ENCODE measurements at regions not wholly inside any gene's neighbourhood (a gene's known extent, or its start where the extent isn't known, plus 50 kb on each side); places are given as distances from the start of the nearest gene placed in this dataset.
A peak's percentile ranks its signal among the peaks of the same experiment; 100 is the strongest.

DNA sequence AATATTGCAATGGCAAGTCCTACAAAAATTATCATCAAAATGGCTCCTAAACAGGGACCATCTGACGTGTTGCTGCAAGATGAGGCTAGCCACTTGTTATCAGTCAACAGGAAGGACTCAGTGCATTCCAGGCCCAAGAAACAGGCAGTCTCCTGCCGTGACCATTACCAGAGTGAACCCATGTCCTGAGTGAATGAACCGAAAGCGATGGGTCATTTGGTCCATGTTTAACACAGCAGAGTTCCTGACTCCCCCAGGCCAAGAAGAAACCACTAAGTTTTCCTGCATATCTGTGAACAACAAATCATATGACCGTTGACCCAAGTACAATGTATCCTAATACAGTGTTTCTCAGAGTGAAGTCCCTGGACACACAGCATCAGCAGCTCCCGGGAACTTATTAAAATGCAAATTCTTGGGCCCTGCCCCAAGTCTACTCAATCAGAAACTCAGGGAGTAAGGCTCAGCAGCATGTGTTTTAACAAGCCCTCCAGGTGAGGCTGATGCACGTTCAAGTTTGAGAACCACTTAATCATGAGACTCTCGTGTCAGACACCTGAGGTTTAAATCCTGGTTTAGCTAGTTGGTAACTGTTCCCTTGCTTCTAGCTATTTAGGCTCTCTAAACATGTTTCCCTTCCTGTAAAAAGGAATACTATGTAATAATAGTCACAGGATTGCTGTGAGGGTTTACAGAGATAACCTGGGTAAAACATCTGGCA lies 429.4 kb upstream of the MAF start:
- DNase-seq: no peak

DNA sequence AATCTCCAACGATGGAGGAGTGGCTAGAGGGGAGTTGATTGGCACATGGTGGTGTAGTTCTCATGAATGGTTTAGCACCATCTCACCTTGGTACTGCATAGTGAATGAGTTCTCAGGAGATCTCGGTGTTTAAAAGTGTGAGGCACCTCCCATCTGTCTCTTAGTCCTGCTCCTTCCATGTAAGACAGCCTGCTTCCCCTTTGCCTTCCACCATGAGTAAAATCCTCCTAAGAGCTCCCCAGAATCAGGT lies 428.8 kb upstream of the MAF start:
- no peak for DNase-seq

DNA sequence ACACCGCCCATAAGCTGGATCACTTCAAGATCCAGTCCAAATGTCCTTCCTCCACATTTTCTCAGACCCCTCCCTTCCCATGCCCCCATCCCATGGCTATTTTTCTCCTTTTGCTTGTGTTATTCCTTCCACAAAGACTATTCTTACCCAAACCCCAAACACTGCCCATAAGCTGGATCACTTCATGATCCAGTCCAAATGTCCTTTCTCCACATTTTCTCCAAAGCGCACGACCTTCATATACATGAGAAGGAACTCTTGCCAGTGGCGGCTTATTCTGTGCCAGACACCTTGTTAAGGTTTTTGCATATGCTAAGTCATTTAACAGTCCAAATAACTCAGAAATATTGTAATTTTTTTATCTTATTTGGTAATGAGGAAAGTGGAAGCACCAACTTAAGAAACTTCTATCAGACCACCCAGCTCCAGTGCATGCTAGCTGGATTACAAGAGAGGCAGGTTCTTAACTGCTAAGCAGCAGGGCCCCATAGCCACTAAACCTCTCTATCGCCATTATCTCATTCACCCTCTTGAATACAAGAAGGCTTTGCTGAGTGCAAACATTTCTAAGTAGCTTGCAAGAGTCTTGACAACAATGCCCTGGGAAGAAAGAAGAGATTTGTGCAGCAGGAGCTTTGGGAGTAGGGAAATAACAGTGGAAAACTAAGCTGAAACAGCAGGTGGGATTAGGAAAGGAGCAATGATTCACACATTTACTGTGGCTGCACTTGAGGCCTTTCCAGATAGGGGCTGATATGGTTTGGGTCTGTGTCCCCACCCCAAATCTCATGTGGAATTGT lies 428.2 kb upstream of the MAF start:
- DNase-seq: no peak

DNA sequence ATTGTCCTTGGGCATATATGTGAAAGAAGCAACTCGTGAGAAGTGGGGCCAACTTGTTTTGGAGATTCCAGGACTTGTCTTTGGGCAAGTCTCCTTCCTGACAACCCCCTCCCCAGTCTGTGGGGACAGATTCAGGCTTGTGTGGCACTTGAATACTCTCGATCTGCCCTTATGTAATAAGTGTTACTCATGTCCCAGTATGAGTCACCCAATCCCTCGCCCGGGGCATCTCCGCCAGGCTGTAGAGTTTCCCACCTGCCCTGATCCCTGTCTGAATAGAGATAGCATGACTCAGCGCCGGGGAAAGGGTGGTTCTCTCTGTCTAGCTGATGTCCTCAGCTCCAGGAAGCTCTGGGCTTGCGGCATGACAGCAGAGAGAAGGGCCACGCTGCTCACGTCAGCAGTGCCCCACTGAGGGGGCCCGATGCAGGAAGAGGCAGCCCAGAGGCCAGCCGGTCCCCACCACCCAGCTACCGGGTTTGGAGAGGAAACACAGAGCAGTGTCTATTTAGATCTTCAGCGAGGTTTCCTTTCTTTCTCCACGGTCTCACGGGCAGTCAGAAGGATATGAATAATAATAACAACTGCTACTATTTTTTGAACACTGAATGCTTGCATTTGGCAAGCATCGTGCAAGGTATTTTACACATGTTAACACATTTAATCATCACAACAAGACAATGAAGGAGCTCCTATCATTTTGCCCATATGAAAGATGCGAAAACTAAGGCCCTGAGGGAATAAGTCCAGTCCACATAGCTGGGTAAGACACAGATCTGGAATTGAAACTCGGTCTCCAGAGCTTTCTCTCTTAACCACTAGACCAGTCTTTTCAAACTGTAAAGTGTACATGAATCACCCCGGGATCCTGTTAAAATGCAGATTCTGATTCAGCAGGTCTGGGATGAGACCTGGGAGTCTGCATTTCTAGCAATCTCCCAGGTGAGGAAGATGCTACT lies 426.7 kb upstream of the MAF start:
- DNase-seq: peak; percentile 37

DNA sequence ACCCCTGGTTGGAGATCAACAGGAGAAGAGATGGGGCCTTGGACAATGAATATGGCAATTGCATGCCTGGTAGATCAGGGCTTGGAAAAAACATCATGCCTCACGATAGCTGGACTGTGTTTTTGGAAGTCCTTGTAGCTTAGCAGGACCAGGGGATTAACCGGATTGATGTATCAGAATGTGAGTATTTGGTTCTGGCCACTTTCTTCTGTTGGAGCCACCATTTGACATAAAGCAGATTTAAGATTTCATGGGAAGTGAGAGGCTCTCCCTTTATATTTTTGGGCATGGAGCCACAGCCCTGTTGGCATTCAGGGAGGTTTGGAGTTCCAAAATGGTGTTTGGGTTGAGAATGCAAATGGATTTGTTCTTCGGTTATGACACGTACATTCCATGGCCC lies 424.7 kb upstream of the MAF start:
- DNase-seq: no peak

DNA sequence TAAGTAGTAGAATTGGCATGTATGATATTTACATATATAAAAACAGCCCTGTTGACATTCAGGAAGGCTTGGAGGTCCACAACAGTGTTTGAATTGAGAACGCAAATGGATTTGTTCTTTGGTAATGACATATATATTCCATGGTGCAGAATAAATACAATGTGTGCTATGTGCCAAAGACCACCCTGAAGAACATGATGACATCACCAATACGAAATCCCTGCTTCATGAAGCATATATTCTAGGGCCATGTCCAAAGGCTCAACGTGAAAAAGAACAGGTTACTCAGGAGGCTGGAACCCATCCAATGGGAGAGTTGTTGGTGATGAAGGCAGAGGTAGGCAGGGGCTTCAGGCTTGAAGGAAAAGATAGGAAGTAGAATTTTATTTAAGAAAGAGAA lies 423.9 kb upstream of the MAF start:
- no peak for DNase-seq

DNA sequence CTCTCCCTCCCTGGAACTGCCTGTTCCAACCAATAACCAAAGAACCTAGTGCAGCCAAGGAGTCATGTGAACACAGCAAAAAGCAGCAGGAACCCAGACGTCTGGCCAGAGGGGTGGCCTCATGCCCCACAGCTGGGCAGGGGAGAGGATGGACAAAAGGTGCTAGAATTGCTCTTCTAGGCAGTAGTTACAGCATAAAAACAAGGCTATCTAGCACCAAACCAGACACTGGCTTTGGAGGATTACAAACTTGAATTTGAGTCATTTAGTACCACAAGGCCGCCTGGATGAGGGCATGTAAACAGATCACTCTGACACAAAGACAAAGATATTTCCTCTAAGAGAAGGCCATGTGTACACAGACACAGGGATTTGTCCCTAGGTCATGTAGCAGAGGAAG lies 423.3 kb upstream of the MAF start:
- DNase-seq: no peak

DNA sequence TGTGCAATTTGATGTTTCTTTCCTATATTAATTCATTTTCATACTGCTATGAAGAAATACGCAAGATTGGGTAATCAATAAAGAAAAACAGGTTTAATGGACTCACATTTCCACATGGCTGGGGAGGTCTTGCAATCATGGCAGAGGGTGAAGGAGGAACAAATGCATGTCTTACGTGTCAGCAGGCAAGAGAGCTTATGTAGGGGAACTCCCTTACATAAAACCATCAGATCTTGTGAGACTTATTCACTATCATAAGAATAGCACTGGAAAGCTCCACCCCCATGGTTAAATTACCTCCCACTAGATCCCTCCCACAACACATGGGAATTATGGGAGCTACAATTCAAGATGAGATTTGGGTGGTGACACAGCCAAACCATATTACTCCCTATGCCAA lies 418.9 kb upstream of the MAF start:
- DNase-seq: no peak

DNA sequence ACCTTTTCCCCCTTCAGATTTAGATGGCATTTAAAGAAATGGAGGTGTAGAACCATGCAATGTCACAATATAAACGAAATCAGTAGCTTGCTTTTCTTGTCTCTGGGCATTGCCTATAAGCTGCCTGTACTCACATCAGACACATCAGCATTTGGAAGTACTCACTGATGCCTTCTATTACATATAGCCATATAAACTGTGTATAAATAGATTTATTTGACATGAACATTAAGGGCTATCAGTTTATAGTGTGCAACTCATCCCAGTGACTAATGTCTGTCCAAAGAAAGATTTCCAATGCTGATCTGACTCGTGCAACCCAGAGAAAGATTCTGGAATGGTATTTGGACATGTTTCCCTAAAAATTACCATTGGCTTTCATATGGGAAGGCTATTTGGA lies 417.9 kb upstream of the MAF start:
- DNase-seq: no peak

DNA sequence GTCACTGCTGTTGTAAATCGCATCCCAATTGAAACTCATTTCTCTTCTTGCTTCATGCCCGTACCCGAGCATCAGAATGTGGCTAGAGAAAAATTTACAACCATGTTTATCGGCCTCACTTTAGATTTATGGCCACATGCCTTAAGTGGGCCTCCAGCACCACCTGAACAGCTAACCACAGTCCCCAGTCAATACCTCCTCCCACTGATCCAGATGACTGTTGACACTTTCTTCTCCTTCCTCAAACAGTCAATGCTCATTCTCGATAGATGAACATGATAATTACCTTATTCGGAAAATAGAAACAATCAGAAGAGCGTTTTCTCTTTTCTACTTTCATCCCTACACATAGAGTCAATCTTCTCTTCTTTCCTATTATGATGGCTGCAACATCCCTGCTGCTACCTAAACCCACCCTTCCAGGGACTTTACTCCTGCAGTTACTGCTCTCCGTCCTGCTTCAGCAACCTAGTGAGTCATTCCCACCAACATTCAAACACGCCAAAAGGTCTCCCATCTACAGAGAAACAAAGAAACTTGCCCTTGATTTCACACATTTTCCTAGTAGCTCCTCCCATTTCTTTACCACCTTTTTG lies 416.3 kb upstream of the MAF start:
- no peak for DNase-seq

DNA sequence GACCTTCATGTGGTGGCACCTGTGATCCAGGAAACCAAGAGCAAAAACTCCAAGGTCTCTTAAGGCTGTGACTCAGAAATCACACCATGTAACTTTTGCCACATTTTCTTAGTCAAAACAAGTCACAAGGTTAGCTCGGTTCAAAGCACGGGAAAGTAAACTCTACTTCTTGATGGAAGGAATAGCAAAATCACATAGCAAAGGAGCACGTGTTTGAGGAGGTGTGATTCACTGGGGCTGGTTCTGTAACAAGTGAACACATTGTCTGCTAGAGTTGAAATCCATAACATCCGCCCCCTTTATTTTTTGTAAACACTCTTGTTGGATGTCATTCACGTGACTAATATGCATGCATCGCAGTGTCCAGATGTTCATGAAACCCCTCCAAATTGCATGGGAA lies 415.0 kb upstream of the MAF start:
- no peak for DNase-seq

DNA sequence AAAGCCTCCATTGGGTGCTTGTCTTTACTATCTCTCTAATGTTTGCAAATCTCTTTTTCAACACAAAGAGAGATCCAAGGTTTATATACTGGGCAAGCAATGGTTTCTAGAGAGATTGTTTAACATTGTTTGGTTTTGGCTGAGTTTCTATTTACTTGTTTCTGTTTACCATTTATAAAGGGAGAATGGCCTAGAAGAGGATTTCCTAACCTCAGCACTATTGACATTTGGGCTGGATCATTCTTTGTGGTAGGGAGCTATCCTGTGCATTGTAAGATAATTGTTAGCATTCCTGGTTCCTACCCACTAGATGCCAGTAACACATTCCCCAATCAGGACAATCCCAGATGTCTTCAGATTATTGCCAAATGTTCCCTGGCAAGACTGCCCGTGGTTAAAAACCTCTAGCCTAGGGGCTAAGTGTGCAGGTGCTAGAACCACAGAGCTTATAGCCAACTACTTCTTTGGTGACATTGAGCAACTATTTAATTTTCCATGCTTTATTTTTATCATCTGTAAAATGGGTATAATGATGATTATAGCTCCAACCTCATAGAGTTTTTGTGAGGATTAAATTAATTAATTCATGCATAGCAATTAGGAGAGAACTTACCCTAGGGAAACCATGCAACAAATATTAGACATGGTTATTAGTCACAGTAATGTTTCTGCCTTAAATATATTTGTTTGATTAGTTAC lies 413.9 kb upstream of the MAF start:
- DNase-seq: no peak

DNA sequence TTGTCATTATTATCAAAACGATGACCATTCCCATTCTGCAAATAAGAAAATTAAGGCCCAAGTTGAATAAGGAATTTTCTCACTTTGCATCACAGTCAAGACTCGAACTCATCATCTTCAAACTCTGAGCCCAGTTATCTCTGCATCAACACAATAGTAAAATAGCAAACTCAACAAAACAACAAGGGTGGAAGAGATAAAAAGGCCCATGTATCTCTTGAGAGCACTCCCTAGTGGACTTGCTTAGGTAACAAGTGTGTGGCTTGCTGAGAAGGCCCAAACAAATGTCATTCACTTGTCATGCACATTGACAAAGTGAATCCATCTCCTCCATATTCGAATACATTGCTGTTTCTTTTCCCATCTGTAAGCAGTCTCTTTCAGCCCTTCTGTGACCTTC lies 412.0 kb upstream of the MAF start:
- no peak for DNase-seq

DNA sequence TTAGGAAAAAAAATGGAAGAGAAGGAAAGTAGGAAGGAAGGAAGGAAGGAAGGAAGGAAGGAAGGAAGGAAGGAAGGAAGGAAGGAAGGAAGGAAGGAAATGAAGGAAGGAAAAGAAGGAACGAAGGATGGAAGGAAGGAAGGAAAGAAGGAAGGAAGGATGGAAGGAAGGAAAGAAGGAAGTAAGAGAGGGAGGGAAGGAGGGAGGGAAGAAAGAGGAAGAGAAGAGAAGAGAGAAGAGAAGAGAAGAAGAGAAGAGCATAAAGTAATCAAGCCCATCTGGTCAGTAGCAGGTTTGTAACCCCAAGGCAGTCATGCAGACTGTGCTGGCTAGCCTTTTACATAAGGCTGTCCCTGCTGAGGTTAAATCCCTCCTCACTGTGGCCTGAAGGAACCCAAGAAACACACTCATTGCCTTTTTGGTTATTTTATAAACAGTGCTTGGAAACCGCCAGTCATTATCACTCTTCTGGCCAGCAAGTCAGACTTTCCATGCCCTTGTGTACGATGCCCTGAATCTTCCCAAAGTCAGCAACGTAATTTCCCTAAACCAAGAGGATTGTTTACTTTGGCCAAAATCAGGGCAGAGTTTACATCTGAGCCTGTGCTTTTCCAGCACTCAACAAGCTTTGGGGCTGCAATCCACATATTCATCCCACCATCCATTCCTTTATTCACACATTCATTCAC lies 409.6 kb upstream of the MAF start:
- no peak for DNase-seq

DNA sequence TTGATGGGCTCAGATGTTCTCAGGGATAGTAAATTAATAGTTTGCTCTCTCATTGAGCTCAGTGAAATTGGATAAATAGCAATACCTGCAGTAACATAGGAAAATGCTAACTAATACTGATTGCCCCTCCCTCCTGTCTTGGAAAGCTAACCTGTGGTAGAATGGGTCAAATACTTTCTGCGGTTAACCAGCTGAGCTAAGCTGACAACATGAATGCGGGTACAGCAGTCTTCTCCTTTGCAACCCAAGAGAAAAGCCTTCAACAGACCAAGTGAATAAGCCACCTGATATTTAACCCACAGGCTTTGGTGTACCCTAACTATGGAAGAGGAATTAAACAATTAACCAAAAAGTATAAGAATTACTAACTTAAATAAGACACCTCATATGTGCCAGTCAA lies 408.3 kb upstream of the MAF start:
- DNase-seq: no peak

DNA sequence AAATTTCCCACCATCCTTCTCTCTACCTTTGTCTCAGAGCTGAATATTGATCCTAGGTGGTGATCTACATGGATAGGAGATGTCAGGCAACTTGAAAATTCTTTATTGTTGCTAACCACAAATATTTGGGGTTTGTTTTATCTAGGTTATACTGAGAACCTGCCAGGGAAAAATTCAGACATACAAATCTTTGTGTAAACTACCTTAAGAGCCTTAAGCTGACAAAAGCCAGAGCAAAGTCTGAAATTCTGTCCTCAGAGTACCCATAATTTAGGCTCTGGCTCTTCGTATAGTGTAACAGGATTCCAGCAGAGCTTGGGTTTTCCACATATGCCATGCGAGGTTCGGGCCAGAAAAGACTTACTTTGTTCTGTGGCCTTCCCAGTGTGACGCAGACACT lies 406.7 kb upstream of the MAF start:
- no peak for DNase-seq

DNA sequence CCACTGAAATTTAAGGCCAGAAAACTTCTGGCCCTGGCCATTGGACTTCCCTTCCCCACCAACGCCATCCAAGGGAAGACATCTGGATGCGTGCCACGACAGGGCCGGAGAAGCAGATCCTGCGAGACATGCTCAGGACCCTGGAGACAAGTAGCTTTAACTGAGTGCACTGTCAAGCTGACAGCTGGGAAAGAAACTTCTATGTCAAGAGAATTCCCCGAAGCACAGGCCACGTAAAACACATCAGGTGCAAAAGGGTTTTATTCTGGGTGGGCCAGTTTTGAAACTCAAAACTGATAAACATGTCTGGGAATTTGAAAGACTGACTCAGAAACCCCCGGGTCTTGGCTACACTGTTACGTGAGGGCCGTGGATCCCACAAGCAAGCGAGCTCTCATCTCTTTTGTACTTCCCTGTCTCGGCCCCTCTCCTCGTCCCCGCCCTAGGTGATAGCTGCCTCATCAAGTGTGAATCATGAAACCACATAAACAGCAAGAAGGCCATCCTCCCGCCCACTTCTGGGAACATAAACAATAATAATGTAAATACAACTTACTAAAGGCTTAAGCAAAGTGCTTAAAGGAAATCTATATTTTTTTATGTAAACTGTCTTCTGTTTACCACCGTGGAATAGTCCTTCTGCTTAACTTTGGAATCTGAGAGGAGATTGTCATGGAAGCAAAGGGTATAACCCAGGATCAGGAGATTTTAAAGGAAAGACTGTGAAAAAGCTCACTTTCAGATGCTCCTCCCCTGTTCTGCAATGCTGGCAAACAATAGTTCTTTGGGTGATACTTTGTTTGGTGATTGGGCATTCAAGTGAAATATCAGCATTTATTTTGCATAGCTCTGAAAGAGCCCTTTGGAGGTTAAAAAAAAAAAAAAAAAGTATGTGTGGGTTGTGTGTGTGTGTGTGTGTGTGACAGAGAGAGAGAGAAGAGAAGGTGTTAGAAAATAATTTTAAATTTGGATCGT lies 406.0 kb upstream of the MAF start:
- DNase-seq: no peak

DNA sequence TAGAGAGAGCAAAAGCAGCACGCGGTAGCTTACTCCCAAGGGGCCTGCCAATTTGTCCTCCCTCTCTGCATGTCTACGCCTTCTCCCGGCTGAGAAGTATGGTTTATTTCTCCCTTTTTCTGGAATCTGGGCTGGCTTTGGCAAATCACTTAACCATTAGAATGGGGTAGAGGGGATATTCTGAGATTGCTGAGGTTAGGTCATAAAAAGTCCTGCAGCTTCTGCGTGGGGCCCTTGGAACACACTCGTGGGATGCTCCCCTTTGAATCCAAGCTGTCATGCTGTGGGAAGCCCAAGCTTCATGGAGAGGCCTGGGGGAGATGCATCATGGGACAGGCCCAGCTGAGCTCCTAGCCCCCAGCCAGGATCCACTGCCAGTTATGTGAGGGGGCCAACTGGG lies 403.6 kb upstream of the MAF start:
- no peak for DNase-seq

DNA sequence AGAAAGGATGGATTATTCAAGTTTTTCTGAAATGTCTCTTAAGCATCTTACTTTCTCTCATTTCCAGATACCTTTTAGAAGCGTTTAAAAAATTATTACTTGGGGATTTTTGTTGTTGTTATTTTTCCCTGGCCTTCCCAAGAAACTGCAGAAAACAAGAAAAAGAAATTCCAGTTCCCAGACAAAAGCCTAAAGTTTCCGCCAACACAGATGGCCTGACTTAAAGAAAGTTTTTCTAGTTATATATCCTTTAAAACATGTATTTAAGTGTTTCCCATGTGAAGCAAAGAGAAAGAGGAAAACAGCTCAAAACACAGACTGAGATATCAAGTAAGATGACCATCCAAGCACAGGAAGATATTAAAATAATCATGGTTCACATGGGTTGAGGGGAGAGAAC lies 401.7 kb upstream of the MAF start:
- DNase-seq: no peak

DNA sequence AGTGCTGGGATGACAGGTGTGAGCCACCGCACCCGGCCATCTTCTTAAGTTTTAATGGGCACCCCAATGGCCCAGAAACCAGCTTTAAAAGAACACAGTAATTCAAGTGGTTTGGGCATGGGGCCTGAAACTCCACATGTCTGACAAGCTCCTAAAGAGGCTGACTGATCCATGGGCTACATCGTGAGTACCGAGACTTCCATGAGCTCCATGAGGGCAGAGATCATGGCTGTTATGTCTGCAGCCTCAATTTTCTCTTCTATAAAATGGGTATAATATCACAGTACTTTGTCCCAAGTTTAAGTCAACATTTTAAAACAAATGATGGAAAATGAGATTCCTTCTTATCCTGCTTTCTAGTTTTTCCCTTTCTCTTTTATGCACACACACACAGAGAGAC lies 397.6 kb upstream of the MAF start:
- DNase-seq: no peak

DNA sequence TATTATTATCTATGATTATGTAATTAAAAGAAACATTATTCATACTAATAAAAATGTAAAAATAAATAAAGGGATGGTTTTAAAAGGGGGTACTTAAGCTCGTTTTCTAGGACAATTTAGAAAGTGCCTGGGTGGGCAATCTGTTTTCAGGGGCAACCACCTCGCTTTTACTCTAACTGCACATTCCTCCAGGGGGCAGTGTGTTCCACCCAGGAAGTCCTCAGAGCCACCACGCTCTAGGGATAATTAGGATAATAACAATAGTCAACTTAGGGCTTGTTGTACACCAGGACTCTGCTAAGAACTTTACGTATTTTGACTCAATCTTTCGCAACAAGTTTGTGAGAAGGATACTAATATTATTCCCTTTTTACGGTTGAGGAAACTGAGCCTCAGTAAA lies 396.7 kb upstream of the MAF start:
- DNase-seq: peak; percentile 5
